DMS53 treated with DMSO at 0.1 percent for 48 hours (cell line): ENCODE measurements at regions not wholly inside any gene's neighbourhood (a gene's known extent, or its start where the extent isn't known, plus 50 kb on each side); places are given as distances from the start of the nearest gene placed in this dataset.
"Not testable (repeated sequence)": the region's sequence is repeated elsewhere in the genome, so short reads cannot be mapped to it uniquely, and the experiment has no call there.

Experiments used
- DNase-seq: peaks from one replicate; lab custom pipeline; 2025; ENCODE audit not compliant: unreplicated experiment; lab: John Stamatoyannopoulos, UW

GRCh38 chr15:45863881-45864580 is 229.2 kb downstream of the SQOR start:
- peak; percentile 74 for DNase-seq

DNA sequence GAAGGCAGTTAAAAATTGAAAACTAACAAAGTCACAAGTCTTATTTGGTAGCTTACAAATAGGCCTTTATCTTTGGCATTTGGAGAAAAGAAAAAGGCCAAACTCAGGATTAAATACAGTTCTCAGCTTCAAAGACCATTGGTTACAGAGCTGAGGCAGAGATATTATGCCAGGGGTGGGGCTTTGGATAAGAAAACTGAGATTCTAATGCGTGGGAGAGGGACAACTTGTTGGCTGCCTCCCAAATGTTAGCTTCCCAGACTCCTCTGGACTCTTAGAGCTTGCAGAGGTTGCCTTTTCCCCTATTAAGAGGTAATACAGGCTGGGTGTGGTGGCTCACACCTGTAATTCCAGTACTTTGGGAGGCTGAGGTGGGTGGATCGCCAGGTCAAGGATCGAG is 231.8 kb downstream of the SQOR start:
- DNase-seq, result no peak

DNA sequence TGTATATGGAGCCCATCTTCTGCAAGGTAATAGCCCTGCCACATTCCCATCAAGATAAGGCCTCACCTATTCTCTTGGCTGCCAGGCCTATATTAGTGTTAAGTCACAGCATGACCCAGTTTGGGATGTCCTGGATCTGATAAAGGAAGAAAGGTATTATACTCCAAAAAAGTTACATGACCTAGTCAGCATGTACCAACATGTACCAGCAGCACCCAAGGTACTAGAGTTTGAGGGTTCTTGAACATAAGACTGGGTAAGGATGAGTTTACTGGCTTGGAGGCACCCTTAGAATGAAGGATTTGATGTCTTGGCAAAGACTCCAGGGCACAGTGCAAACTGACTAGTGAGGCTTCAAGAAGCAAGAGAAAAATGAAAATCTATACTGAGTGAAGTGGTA is 232.5 kb downstream of the SQOR start:
- DNase-seq, result no peak

- DNase-seq, result no peak
These were observed 233.4 kb downstream of the SQOR start for GRCh38 chr15:45868109-45868691.

DNA sequence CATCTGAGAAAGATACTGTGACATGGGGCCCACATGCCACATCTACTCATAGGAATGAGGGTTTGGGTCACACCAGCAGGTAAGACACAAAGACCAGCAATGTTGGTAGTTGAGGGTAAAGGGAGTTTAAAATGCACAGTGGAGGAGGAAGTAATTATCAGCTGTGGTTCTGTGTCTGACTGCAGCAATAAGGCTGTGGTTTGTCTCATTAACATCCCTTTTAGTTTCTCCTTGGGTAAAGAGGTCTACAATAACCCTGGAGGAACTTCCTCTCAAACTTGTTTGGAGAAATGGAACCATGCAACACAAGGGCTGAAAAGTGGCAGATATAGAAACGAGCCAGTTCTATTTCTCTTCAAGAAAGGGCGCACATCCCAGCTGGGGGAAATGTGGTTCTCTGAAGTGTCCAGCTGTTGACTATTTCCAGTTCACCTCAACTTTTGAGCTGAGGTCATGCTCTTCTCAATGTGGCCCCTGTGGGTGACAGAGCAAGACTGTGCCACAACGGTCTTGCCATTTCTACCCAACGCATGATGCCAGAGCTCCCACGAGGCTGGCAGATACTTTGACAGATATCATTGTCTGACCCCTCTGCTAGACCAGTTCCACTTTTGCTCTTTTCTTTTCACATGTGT is 234.3 kb downstream of the SQOR start:
- no peak for DNase-seq

DNA sequence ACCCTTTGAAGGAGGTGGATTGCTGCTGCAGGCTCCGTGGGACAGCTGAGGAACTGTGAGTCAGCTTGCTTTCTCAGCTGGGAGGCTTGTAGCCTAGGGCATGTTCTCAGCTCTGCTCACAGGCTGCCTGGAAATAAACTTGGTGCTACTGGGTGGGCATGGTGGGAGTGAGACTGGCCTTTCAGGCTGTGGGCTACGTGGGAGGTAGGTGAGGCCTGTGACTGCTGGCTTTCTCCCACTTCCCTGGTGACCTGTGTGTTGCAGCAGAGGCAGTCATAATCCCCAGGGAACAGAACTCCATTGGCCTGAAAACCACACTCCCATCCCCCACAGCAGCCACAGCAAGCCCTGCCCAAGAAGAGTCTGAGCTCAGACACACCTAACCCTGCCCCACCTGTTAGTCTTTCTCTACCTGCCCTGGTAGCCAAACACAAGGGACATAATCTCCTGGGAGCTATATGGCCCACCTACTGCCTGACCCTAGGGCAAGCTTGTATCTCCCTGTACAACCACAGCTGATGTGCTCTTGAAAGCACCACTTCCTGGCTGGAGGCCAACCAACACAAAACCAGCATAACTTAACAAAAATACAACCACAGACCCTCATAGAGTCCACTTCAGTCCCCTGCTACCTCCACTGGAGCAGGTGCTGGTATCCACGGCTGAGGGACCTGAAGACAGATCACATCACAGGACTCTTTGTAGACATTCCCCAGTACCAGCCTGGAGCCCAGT is 236.5 kb downstream of the SQOR start:
- no peak for DNase-seq

GRCh38 chr15:45873781-45874180 is 239.0 kb downstream of the SQOR start:
- no peak for DNase-seq

DNA sequence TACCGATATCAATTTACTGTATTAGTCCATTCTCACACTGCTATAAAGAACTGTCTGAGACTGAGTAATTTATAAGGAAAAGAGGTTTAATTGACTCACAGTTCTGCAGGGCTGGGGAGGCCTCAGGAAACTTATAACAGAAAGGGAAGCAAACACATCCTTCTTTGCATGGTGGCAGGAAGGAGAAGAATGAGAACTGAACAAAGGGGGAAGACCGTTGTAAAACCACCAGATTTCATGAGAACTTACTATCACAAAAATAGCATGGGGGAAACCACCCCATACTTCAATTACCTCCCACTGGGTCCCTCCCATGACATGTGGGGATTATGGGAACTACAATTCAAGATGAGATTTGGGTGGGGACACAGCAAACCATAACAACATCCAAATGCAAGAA is 239.7 kb downstream of the SQOR start:
- not testable (repeated sequence) for DNase-seq

GRCh38 chr15:45884289-45884688 is 249.5 kb downstream of the SQOR start:
- no peak for DNase-seq

GRCh38 chr15:45884755-45885445 is 250.1 kb downstream of the SQOR start:
- DNase-seq, result no peak

- no peak for DNase-seq
These were observed 251.0 kb downstream of the SQOR start for GRCh38 chr15:45885801-45886200.

DNA sequence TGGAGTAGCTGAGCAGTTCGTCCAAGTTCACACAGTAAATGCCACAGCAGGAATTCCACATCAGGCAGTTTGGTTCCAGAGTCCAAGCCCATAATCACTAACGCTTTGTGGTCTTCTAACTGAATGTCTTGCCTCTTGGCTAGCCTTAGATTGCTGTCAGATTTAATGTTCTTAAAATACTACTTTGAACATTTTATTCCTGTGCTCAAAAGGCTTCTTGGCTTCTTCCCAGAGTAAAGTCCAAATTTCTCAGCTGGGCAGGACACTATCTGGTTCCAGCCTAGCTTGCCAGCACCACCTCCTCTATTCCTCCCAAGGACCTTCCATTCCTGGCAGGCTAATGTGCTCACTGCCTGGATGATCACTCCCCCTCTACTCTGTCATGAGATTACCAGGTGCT is 256.9 kb downstream of the SQOR start:
- no peak for DNase-seq

DNA sequence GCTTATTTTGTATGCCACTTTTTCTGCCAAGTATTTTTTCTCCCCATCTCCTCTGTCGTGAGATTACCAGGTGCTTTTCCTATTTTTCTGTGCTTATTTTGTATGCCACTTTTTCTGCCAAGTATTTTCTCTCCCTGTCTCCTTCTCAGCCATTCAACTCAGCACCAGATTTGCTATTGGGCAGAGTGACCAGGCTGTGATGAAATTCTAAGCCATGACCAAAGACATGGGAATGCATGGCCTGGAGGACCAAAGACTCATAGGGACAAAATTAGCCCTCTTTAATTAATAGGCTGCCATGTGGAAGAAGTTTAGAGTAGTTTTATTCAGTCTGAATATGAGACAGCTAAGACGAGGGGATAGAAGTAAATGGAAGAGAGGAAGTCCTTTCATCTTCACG is 257.4 kb downstream of the SQOR start:
- DNase-seq, result no peak

- no peak for DNase-seq
These were observed 268.5 kb downstream of the SQOR start for GRCh38 chr15:45903283-45903682.

- no peak for DNase-seq
These were observed 269.2 kb downstream of the SQOR start for GRCh38 chr15:45904019-45904418.

DNA sequence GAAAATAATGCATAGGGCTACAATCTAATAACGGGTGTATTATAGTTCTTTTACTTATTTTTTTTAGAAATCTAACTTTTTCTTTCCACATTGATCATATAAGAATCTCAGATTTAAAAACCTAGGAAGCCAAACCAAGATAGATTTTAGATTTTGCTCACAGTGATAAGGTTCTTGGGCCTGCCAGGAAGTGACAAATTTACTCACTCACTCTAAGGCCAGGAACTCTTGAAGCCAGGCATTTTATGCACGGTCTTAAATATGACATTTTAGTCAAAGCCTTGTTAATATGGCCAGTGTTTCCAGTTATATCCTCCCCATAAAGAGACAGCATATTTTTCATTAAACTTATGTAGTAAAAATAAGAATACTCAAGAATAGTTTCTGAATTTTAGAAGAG is 271.4 kb downstream of the SQOR start:
- no peak for DNase-seq

DNA sequence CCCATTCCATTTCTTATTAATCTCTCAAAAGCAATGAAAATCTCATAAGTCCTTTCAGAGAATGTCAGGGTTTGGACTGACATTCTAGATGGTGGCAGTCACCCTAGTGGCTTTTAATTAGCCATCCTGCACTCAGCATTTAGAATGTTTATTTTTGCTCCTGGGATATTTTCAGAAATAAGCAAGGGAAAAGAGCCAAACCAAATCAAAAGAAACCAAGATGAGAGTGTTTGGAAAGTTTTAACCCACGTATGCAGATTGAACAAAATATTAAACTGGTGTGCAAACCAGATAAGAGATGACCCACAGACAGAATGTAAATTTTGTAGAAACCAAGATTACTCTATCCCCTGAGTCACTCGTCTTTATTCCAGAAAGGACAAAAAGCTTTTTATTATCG is 275.8 kb downstream of the SQOR start:
- DNase-seq, result no peak

GRCh38 chr15:45913451-45913850 is 278.6 kb downstream of the SQOR start:
- no peak for DNase-seq

GRCh38 chr15:45914425-45914824 is 279.6 kb downstream of the SQOR start:
- DNase-seq, result no peak

DNA sequence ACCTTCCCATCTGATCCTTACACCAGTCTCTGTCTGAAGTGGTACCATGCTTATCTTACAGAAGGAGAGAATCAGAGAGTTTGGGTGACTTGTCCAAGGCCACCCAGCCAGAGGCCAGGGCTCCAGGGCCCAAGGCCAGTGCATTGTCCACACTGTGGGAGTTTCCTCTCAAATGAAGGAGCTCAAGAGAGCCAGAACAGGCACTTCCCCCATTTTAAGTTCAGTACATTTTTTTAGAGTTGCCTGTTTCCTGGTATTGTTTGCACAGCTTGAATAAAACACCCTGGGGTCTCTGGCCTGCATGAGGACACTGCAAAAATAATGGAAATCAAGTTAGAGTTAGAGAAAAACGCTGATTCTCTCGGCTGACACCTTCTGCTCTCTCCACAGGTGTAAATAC is 284.0 kb downstream of the SQOR start:
- DNase-seq, result no peak

GRCh38 chr15:45919806-45920205 is 285.0 kb downstream of the SQOR start:
- peak; percentile 49 for DNase-seq
